MV-4-11 (cell line): ENCODE measurements at regions not wholly inside any gene's neighbourhood (a gene's known extent, or its start where the extent isn't known, plus 50 kb on each side); places are given as distances from the start of the nearest gene placed in this dataset.

Source experiments
- DNase-seq: peaks from one replicate; lab custom pipeline; 2025; lab: John Stamatoyannopoulos, UW

- no peak for DNase-seq
Observed at GRCh38 chr14:58697930-58698642, 60.3 kb downstream of the DACT1 start.

GRCh38 chr14:58699681-58700205 is 62.0 kb downstream of the DACT1 start:
- DNase-seq: no peak

GRCh38 chr14:58701156-58701555 is 63.4 kb downstream of the DACT1 start:
- DNase-seq: no peak

DNA sequence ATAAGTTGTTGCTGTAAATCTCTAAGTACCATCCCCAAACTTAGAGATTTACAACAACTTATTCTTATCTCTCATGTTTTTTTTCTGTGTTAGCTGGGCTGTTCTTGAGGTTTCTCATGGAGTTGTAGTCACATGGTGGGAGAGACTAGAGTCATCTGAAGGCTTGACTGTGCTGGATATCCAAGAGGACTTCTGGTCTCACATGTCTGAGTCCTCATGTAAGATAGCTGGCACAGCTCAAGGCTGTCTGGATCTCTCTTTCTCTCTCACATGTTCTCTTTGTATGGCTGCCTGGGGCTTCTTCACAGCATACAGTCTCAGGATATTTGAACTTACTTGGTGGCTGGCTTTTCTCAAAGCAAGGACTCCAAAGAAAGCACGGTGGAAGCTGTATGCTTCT is 63.8 kb downstream of the DACT1 start:
- no peak for DNase-seq

DNA sequence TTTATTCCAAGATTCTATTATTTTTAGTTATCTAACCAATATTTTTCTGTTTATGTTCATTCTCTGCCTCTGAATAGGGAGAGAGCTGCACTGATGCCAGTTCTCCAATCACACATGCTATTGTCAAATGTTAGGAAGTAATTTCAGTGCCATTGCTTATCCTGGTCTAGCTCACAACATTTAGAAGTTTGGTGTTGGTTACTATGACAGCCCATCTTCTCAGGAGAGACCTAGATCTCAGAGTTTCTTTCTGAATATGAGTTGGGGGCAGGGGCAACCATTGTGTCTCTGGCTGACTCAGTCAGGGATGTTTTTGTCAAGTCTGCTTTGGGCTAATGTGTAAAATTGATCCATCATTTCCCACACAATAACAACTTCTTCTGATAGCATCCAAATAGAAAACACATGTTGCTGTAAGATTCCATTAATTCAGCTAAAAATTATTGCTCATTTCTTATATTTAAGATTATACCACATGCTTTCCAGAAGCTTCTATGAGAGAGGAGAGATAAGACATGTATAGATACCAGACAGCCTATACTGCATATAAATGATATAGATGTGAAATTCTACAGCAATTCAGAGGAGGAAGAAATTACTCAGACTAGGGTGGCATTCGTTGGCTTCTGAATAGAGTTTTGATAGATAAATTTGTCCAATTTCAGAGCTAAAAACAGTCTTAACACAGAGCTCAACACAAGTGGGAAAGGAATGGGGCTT is 64.8 kb downstream of the DACT1 start:
- DNase-seq: no peak

GRCh38 chr14:58703161-58703506 is 65.4 kb downstream of the DACT1 start:
- DNase-seq: no peak

- DNase-seq: no peak
Observed at GRCh38 chr14:58705066-58705465, 67.3 kb downstream of the DACT1 start.

DNA sequence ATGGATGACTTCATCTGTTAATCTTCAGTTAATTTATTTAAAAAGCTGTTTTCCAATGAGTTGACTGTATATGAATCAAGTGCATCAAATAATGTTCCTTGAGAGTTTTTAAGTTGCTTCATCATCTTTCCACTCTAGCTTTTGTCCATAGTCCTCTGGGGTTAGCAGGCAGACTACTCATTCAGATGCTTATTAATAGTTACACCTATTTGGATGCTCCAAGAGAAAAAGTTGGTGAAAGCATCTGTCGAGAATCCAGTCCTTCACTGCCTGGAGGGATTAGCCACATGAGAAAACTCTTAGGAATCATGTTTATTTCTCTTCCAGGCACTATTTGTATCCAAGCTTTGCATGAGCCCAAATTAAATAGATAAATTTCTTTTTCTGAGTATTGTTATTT is 70.2 kb downstream of the DACT1 start:
- no peak for DNase-seq

- DNase-seq: no peak
Observed at GRCh38 chr14:58709949-58710348, 72.2 kb downstream of the DACT1 start.

DNA sequence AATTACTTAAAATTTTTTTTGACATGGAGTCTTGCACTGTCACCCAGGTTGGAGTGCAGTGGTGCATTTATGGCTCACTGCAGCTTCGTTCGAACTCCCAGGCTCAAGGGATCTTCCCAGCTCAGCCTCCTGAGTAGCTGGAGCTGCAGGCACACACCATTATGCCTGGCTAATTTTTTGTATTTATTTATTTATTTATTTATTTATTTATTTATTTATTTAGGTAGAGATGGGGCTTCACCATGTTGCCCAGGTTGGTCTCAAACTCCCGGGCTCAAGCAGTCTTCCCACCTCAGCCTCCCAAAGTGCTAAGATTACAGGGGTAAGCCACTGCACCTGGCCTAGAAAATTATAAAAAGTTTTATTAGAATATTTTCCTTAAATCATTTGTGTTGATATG is 73.6 kb downstream of the DACT1 start:
- no peak for DNase-seq

DNA sequence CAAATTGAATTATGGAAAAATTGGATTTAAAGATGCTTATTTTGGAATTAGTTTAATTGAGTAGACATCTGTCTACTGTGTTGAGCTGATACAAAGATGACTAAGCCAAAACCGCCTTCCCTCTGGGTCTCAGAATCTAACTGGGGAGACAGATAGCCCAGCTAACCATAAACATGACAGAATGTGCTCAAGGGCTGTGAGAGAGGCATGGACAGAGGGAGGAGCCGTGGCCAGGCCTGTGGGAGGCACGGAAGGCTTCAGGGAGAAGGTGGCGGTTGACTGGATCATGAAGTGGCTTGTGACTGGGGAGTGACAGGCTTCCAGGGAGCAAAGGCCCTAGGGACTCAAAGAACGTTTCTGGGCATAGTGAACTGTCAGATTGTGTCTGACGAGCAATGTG is 74.6 kb downstream of the DACT1 start:
- no peak for DNase-seq

DNA sequence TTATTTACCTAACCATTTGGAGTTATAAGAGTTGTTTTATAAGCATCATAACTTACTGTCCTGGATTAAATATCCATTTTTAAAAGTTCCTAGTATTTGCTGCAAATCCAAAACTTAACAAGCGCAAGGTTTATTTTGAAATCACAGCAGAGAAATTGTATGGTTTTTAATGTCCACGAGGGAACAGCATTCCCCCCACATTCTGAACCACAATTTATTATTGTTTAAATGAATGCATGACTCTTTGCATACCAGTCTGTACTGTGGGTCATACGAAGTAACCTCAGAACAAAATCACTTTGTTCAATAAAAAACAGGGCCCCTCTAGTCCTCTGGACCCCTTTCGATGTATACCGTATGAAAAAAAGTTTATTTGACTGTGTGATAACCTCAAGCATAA is 75.9 kb downstream of the DACT1 start:
- no peak for DNase-seq

DNA sequence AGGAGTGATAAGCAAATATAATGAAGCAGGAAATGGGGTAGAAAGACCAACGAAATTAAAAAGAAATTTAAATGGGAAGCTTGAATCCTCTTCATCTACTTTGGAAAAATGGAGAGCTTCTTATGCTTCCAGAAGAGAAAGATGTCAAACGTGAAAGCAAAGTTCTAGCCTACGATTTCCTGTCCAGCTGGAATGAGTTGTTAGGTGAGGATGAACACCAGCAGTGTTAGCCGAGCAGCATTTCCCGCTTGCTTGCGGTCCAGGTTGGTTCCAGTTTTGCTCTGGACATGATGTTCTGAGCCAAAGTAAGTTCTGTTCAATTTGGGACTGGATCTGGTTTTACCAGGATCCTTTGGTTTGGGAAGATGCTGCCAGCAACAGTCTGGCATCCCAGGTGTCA is 78.9 kb downstream of the DACT1 start:
- DNase-seq: no peak

GRCh38 chr14:58717211-58717610 is 79.4 kb downstream of the DACT1 start:
- no peak for DNase-seq

DNA sequence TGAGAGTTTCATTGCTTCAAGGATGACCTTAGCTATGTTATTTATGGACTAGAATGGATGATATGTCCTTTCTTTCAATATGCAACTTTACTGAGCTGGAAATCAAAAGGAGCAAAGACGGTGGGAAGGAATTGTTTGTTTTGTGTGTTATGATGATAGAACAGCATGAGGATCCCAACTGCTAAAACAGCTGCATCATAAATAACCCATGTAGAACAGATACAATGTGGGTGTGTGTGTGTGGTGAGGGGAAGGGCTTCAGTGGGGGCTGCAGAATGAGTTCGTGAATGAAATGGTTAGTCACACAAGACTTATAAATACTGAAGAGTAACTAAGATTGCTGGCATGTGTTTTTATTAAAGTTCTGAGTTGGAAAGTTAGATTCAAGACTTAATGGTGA is 80.1 kb downstream of the DACT1 start:
- no peak for DNase-seq

DNA sequence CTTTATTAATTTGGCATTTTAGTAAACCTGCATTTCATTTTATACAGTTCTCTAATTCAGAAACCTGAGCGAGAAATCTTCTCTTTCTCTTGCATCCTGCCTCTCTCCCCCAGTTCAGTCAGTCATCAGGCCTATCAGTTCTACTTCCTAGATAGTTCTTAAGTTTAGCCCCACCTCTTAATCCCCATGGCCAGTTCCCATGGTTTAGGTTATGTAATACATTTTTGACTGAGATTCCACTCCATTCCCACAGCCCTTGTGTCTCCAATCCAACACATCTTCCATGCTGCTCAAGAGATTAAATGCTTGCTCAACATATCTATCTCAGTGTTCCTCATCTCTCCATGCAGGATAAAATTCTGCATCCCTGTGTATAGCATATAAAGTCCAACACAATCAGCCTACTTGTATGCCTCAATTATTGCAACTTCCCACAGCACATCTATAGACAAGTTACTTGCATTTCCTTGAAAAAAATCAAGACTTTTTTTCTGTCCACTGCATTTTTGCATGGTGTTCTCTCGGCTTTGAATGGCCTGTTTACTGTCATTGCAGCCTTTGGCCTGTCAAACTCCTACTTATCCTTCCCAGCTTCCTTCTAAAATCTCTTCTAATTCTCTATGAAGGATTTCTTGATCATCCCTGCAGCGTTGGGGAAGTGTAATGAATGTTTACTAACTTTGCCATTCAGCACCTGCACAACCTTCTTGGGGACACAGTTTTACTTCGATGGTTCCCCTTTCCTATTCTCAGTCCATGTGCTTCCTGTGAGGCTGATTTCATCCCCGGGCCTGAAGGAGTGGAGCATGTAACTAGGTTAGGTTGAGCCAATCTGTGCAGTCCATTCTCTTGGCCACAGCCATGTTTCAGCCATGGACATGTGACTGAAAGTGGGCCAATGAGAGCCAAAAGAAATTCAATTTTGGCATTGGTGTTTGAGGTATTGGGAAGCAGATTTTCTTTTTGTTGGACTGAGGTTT is 80.8 kb downstream of the DACT1 start:
- no peak for DNase-seq

GRCh38 chr14:58721723-58722122 is 84.0 kb downstream of the DACT1 start:
- DNase-seq: no peak

DNA sequence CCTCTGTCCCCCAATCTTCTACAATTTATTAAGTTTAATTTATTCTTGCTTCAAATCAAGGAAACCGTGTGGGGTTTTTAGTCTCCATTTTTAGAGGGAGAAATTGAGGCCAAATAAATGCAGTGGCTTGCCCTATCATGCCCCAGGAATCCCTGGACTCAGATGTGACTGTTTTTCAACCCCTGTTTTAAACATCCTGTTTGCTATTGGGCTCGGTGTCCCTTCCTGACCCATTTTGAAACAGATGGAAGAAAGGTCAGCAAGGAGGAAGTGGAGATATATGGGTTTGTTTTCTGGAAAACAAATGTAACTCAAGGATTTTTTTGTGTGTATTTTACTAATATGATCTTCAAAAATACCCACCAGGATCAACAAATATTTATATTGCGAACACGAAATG is 84.7 kb downstream of the DACT1 start:
- DNase-seq: no peak

- DNase-seq: peak; percentile 19
Observed at GRCh38 chr14:58724206-58724605, 86.4 kb downstream of the DACT1 start.

DNA sequence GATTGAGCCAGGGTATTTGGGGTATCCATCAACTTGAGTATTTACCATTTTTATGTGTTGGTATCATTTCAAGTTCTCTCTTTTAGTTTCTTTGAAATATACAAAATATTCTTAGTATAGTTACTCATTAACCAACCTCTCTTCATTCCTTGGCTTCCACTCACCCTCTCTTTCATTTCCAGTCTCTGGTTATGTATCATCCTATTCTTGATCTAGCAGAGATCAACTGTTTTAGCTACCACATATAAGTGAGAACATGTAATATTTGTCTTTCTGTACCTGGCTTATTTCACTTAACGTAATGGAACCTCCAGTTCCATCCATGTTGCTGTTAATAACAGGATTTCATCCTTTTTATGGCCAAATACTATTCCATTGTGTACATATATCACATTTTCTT is 86.9 kb downstream of the DACT1 start:
- DNase-seq: no peak

- DNase-seq: no peak
Observed at GRCh38 chr14:58725226-58725625, 87.5 kb downstream of the DACT1 start.

DNA sequence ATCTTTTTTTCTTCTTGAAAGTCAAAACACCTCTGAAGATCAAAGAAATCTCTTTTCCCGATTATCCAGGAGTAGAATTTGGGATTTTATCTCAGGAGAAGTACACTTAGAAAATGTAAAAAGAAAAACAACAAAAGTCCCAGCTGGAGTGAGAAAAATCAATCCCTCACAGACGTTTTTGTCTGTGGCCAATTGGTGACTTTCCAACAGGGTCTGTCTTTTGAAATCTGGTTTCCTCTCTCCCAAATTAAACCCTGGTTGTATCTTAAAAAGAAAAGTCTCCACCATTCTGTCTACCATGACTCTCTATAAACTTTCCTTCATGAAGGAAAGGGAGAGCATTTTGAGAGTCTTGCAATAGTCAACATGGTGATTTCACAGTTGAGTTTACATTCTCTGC is 88.1 kb downstream of the DACT1 start:
- DNase-seq: no peak
